Stimulated activated CD4-positive, alpha-beta T cell treated with anti-CD3 and anti-CD28 coated beads, Interleukin-1b, Interleukin-23, amount 100 ng/mL, for 24 hours (primary cell): ENCODE measurements at regions not wholly inside any gene's neighbourhood (a gene's known extent, or its start where the extent isn't known, plus 50 kb on each side); places are given as distances from the start of the nearest gene placed in this dataset.
"Not testable (repeated sequence)": the region's sequence is repeated elsewhere in the genome, so short reads cannot be mapped to it uniquely, and the experiment has no call there.

ENCODE experiments used
- DNase-seq, 4 experiments: peaks; one replicate each; pipeline ENCODE4 v3.0.0-alpha.2; 2020; ENCODE audit warnings: low read depth in 4 of 4, low spot score in 1 of 4

GRCh38 chr10:3895045-3895631, 110.1 kb upstream of the KLF6 start:
- DNase-seq, result no peak

DNA sequence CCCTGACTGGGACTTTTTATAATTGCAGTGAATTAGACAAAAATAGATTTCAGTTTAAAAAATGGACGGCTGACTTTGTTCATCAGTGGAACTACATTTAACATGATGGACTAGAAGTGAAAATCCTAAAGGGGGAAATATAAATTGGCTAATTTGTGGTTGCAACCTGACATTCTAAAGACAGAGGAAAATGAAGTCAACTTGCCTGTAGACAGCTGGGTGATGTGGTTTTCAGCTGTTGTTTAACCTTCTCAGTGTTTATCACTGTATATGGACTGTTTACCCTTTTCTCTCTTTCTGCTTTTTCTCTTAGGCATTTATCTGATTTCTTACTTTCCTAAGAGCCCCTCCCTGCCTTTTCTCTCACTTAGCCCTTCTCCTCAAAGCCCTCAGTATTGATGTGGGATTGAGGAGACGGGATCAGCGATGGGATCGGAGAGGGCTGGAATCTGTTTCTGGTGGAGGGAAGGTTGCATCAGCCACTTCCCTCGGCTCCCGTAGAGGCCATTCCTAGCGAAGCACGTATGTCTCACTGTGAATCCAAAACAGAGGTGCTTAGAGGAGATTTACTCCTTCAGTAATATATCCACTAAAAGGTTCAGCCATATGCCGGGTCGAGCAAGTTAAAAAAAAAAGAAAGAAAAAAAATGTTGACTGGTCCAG, 109.0 kb upstream of the KLF6 start:
- no peak for DNase-seq

DNA sequence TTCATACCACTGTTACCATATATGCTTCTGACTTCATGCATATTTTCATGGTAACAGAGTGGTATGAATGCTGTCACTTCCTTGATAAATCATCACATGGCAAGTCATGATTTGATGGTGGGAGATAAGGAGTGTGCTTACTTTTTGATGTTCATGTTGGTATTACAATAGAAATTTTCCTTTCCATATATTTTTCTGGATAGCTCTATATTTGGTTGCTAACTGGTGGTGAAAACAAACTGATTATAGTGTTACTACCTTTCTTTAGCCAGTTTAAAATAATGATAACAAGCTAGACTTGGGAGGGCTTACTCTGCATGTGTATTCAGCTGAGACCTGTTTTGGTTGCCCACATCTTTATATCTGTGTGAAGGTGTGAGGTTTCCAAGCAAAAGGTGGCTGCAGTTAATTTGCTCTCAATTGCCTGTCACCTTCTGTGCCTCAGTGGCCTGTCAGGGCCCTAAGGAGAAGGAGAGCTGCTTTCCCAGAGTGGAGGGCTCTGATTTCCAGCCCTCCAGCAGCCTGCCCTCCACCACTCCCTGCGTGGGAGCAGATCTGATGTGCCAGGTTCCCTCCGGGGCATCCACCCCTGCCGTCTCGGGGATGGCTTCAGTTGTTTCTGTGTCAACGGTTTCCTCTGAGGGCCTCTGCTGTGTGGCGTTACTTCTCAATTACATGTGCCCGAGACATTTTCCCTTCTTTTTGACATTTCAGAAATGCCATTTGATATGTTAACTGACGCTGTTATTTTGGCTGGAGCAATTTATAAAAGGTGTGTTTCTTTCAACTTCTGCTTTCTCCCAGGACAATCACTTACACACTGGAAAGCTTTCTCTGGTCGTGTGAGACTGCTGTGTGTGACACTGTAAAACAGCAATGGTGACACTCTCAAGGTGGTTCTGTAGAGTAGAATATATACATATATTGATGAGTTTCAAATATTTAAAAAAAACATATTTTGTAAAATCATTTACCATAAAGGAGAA, 107.7 kb upstream of the KLF6 start:
- no peak for DNase-seq

DNA sequence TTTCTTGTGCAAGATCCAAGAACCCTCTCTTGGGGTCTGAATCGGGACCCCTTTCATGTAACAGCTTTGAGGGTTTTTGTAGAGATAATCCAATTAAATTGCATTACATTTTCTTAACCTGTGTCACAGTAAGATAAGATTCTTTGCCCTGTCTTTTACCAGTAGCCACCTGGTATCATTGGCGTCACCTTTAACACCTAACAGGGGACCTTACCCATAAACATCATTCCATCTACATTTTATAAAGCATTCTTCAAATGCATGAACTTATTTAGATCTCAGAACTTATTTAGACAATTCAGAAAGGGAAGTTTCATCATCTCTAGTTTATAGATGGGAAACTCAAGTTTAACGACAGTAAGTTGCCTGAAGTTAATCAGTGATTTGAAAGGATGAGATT, 106.4 kb upstream of the KLF6 start:
- no peak for DNase-seq

DNA sequence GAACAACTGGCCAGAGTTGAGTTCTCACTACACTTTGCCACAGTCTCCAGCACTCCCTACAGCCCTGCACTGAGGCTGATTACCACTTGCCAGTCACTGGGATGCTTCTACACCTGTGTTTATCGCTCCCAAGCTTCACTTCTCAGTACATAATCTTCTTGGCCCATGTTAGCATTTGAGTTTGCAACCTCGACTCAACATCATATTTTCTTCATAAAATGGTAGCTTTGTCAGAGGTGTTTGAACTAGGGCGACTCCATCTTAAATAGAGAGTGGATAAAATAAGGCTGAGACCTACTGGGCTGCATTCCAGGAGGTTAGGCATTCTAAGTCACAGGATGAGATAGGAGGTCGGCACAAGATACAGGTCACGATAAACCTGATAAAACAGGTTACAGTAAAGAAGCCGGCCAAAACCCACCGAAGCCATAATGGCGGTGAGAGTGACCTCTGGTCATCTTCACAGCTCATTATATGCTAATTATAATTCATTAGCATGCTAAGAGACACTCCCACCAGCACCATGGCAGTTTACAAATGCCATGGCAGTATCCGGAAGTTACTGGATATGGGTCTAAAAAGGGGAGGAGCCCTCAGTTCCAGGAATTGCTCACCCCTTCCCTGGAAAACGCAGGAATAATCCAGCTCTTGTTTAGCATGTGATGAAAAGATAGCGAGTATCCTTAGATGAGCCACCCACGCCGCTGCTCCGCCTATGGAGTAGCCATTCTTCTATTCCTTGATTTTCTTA, 105.8 kb upstream of the KLF6 start:
- DNase-seq, result no peak

GRCh38 chr10:3889961-3890522, 105.0 kb upstream of the KLF6 start:
- DNase-seq, result no peak

DNA sequence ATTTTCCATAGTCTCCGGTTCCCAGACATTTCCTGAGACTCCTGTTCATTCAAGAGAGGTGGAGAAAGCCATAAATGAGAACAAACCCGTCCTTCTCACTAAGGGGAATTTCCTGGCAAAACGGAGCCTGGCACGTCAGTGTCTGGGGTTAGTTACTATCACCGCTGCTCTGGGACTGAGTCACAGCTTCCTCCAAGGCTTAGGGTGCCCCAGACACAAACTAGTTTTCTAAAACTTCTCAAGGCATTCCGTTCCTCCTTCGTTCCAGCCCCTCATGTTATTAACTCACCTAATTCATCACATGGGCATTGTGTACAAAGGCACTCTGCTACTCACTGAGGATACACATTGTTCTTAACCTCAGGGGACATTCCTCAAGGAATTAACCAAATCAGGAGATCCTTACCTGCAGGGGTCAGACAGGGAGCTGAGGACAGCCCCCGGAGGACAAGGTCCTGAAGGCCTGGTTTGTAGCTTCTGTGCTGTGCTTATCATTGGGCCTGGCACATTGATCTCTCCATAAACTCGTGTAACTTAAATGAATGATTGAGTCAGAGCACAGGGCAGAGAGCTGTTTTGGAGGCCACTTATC, 103.0 kb upstream of the KLF6 start:
- peak in 1 of 4 experiments; percentile 43 for DNase-seq

DNA sequence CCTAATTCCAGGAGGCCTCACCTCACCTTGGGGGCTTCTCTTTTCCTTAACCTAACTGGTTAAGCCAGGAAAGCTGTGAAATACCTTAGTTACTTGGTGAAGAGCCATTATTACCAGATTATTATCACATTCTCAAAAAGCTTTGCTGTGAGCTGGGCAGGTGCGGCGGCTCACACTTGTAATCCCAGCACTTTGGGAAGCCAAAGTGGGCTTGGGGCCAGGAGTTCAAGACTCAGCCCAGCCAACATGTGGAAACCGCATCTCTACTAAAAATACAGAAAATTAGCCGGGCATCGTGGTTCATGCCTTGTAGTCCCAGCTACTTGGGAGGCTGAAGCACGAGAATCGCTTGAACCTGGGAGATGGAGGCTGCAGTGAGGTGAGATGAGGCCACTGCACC, 102.4 kb upstream of the KLF6 start:
- no peak for DNase-seq

GRCh38 chr10:3886641-3887251, 101.7 kb upstream of the KLF6 start:
- DNase-seq, result no peak

DNA sequence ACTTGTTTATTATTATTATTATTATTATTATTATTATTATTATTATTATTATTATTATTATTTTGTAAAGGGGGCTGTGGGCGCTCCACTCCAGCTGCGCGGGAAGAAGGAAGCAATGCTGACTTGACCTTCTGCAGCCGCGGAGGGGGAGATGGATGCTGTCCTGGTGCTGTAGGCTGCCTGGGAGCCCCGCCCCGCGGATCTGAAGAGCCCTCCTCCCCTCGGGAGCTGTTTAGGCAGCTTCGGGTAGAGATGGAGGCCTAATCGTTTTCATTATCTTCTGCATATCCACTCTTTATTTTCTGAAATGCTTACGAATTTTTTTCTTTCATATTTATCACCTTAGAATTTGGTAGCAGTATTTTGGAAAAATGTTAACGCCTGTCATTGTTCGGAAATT, 101.2 kb upstream of the KLF6 start:
- DNase-seq, result no peak

- DNase-seq, result no peak
Measured at GRCh38 chr10:3882855-3883254, 97.8 kb upstream of the KLF6 start.

DNA sequence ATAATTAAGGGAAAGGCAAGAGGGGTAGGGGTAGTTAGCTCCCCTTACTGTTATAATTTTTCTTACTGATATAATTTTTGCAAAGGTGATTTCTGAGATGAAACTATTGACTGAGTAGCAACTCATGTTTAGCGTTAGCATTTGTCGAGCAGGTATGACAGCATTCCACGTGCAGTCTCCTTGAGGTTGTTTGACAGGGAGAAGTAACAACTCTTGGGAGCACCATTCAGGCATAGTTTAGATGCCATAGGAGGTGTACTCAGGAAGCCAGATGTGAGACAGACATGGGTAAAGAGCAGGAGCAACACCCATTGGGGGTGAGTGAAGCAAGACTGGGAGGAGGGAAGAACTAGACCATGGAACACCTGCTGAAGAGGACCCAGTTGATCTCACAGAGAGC, 96.6 kb upstream of the KLF6 start:
- DNase-seq, result no peak

DNA sequence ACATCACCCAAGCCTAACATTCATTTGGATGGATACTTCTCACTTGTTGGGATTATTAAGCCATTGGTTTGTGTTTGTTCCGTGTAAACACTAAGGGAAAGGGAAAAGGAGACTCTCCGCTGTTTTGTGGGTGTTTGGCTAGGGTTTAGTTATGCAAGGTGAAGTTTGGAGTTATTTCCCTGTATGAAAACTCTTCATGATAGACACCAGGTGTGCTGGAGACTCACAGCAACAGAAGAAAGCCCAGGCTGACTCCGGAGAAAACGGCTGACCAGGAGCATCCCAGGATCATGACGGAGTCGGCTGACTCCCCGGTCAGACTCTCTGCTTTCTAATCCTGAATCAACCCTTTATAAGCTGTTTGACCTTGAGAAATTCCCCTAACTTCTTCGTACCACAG, 94.1 kb upstream of the KLF6 start:
- no peak for DNase-seq

DNA sequence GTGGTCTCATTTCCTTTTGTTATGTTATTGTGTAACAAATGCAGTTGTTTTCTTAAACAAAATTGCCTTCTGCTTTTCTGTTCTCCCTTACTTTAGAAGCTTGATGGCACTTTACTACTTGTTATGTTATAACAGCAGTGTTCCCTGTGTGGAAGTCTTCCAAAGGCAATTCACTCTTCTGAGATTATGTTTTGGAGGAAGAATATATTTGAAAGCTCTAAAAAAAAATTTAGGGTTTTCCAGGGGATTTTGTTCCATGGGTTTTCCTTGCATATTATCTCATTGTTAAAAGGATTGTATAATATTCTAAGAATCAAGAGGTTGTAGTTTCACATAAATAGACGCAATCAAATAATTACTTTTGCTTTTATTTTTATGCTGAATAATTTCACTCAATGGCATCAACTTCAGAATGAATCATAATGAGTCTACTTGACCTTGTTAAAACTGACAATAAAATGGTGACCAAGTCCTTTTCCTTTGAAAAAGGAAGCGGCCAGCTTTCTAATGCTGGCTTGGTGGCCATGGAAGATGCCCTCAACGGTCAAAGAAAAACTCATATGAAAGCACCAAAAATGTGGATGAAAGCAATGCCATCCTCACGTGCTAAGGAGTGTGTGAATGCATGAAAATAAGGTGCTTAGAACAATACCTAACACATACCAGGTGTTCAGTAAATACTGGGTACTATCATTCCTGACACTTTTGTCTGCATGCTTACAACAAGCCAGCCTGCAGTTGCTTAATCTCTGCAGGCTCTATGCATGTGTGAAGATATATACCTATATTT, 92.4 kb upstream of the KLF6 start:
- DNase-seq, result no peak

GRCh38 chr10:3876350-3876962, 91.4 kb upstream of the KLF6 start:
- DNase-seq, result no peak

DNA sequence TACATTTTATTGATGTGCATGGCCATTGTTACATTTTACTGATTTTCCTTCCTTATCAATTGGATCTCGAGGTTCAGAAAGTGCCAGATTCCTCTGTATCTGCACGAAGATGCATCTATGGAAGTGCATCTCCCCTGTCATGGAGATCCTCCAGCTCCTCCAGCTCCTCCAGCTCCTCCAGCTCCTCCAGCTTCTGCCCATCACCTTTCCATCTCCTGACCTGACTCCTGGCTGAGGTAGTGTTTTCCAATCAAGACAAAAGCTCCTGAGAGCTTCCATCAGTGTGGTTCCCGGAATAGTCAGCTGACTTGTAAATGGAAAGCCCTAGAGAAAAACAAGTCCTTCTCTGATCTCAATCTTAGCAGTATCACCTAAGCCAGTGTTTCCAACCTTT, 90.8 kb upstream of the KLF6 start:
- no peak for DNase-seq

GRCh38 chr10:3874990-3875841, 90.2 kb upstream of the KLF6 start:
- DNase-seq, result no peak

GRCh38 chr10:3874610-3874989, 89.6 kb upstream of the KLF6 start:
- not testable (repeated sequence) for DNase-seq
